GM10248 (cell line): ENCODE measurements at regions not wholly inside any gene's neighbourhood (a gene's known extent, or its start where the extent isn't known, plus 50 kb on each side); places are given as distances from the start of the nearest gene placed in this dataset.
"Not testable (repeated sequence)": the region's sequence is repeated elsewhere in the genome, so short reads cannot be mapped to it uniquely, and the experiment has no call there.

Source experiments
- CTCF ChIA-PET: fragments of 300-600 bp; sonication (Branson Sonifier 250); formaldehyde crosslinking; extraction: SDS; loops from one replicate; lab custom pipeline; 2021; ENCODE audit warnings: antibody characterized with exemption; lab: Yijun Ruan, JAX
- POLR2A ChIA-PET: fragments of 350-650 bp; sonication (Branson Sonifier 250); formaldehyde crosslinking; extraction: SDS; loops from one replicate; lab custom pipeline; 2020; ENCODE audit warnings: antibody characterized with exemption; lab: Yijun Ruan, JAX
- DNase-seq: peaks from one replicate; pipeline ENCODE4 v3.0.0; 2012; ENCODE audit errors: extremely low spot score
- CTCF ChIP-seq: IDR thresholded peaks from 2 replicates; pipeline ENCODE4 v1.5.1; 2012; ENCODE audit warnings: mild to moderate bottlenecking, low read depth; ENCODE audit errors: extremely low read depth, missing control alignments, control extremely low read depth

GRCh38 chr18:79587779-79588635 is 91.6 kb upstream of the CTDP1 start:
- no peak for TF ChIP-seq CTCF
- DNase-seq = no peak
- POLR2A ChIA-PET = no interaction called here
- CTCF ChIA-PET = no interaction called here

- no peak for DNase-seq
- POLR2A ChIA-PET = no interaction called here
Observed at GRCh38 chr18:79588636-79589481, 90.7 kb upstream of the CTDP1 start.

GRCh38 chr18:79589601-79590091 is 90.0 kb upstream of the CTDP1 start:
- POLR2A ChIA-PET = no interaction called here
- no peak for TF ChIP-seq CTCF
- CTCF ChIA-PET = no interaction called here
- DNase-seq = no peak

More at GRCh38 chr18:79588636-79589481, 90.7 kb upstream of the CTDP1 start:
- CTCF ChIA-PET = no interaction called here
- TF ChIP-seq CTCF = no peak

GRCh38 chr18:79590191-79591031 is 89.2 kb upstream of the CTDP1 start:
- DNase-seq = no peak
- CTCF ChIA-PET = no interaction called here
- TF ChIP-seq CTCF = no peak
- POLR2A ChIA-PET = no interaction called here

- DNase-seq = no peak
- TF ChIP-seq CTCF = no peak
- CTCF ChIA-PET = no interaction called here
- POLR2A ChIA-PET = no interaction called here
Observed at GRCh38 chr18:79591032-79591308, 88.6 kb upstream of the CTDP1 start.

DNA sequence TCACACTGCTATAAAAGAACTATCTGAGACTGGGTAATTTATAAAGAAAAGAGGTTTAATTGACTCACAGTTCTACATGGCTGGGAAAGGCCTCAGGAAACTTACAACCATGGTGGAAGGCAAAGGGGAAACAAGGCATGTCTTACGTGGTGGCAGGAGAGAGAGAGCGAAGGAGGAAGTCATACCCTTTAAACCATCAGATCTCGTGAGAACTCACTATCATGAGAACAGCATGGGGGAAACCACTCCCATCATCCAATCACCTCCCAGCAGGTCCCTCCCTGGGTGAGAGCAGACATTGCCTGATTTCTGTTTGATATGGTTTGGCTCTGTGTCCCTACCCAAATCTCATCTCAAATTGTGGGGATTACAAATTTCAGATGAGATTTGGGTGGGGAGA is 86.9 kb upstream of the CTDP1 start:
- CTCF ChIA-PET, DNase-seq, POLR2A ChIA-PET: not testable (repeated sequence)
